ENCODE measurements at regions not wholly inside any gene's neighbourhood (a gene's known extent, or its start where the extent isn't known, plus 50 kb on each side); places are given as distances from the start of the nearest gene placed in this dataset.

DNA sequence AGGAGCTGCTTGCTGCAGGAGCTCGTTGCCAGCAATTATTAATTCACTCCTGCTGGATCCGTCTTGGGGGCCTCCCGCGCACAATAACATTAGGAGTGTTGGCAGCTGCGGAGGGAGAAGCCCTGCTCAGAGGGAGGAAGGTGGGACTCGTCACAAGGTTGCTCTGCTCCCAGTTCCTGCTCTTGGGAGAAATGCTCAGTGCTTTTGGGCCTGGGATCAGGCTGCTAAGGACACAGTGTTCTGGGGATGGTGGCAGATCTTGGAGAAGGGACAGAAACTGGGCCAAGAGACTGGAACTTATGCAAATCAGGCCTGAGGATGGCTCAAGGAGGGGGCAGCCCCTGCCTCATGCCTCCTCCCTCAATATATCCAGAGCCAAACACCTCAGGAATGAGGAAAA, 78.9 kb upstream of the OLFM4 start:
- peak overlapping the region; percentile 75 for H3K27ac ChIP-seq
- H3K36me3 ChIP-seq, result no peaks in the 10 kb centered on the region
- H3K9me3 ChIP-seq, result no peaks in the 10 kb centered on the region
- peak in 1 of 3 donors; percentile 26 for TF ChIP-seq POLR2AphosphoS5 (IDR thresholded peaks at IDR 0.05)
- no peak for TF ChIP-seq CTCF (IDR thresholded peaks at IDR 0.05)
- H3K4me3 ChIP-seq, result no peak overlapping the region
- no peaks in the 10 kb centered on the region for H3K27me3 ChIP-seq
- peak in 1 of 2 donors; percentile 66 for DNase-seq (ENCODE audit: low spot score in 2 of 2)
- H3K4me1 ChIP-seq, result peaks cover 0 to 5% of the 10 kb centered on the region in 2 donors
- intact Hi-C loops (cut with DNase I; ENCODE audit: low total_unique reads), result no loop called here

DNA sequence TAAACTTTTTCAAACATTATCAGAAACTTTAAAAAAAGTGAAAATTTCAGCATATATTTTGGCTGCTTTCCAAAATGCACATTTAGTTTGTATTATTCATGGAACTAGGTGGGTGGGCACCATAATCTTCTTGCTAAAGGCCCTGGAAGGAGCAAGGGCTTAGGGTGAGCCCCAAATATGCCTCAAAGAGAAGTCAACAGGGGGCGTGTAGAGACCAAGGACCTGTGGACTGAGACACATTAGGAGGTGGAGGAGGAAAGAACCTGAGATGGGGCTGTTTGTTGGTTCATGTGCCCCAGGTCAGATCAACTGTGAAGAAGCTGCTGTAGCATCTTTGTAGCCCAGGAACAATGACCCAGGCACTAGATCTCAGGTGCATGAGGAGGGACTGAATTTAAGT, 79.6 kb upstream of the OLFM4 start:
- intact Hi-C loops (cut with DNase I; ENCODE audit: low total_unique reads), result no loop called here
- Histone ChIP-seq H3K9me3 (no peaks in the 10 kb centered on the region), H3K27me3 (no peaks in the 10 kb centered on the region), H3K27ac (peak overlapping the region; percentile 75), H3K36me3 (no peaks in the 10 kb centered on the region), H3K4me1 (peaks cover 0 to 5% of the 10 kb centered on the region in 2 donors), H3K4me3 (no peak overlapping the region)
- TF ChIP-seq POLR2AphosphoS5 (IDR thresholded peaks at IDR 0.05) (no peak), POLR2A (IDR thresholded peaks at IDR 0.05) (no peak), CTCF (IDR thresholded peaks at IDR 0.05) (no peak)
- no peak for DNase-seq (ENCODE audit: low spot score in 2 of 2)

GRCh38 chr13:52947921-52948373, 80.7 kb upstream of the OLFM4 start:
- intact Hi-C loops (cut with DNase I; ENCODE audit: low total_unique reads), result no loop called here
- Histone ChIP-seq H3K9me3 (no peaks in the 10 kb centered on the region), H3K4me1 (peaks cover 0 to 5% of the 10 kb centered on the region in 2 donors), H3K4me3 (no peak overlapping the region), H3K36me3 (no peaks in the 10 kb centered on the region), H3K27me3 (no peaks in the 10 kb centered on the region), H3K27ac (no peak overlapping the region)
- no peak for TF ChIP-seq CTCF (IDR thresholded peaks at IDR 0.05)
- TF ChIP-seq POLR2AphosphoS5 (IDR thresholded peaks at IDR 0.05), result no peak
- TF ChIP-seq POLR2A (IDR thresholded peaks at IDR 0.05), result no peak
- no peak for DNase-seq (ENCODE audit: low spot score in 2 of 2)

- Histone ChIP-seq H3K36me3 (no peaks in the 10 kb centered on the region), H3K4me1 (peaks cover 0 to 5% of the 10 kb centered on the region in 2 donors), H3K27me3 (no peaks in the 10 kb centered on the region), H3K4me3 (no peak overlapping the region), H3K27ac (no peak overlapping the region), H3K9me3 (no peaks in the 10 kb centered on the region)
- intact Hi-C loops (cut with DNase I; ENCODE audit: low total_unique reads), result no loop called here
- DNase-seq (ENCODE audit: low spot score in 2 of 2), result no peak
- TF ChIP-seq POLR2AphosphoS5 (IDR thresholded peaks at IDR 0.05) (no peak), POLR2A (IDR thresholded peaks at IDR 0.05) (no peak), CTCF (IDR thresholded peaks at IDR 0.05) (no peak)
These were observed 83.3 kb upstream of the OLFM4 start for GRCh38 chr13:52945348-52945747.

DNA sequence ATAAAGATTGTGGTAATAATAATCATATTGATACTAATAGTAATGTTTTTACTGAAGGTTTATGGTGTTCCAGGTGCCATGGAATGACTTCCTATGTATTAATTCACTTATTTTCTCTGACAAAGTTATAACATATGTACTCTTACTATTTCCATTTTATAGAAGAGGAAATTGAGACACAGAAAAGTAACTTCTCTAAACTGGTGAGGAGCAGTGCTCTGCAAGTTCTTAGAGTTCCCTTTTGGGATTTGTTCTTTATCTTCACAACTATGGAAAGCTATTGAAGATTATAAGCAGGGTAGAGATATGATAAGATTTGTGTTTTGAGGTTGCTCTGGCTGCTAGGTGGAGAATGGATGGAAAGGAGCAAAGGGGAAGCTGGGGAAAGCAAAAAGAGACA, 83.9 kb upstream of the OLFM4 start:
- no peaks in the 10 kb centered on the region for H3K9me3 ChIP-seq
- no peak for DNase-seq (ENCODE audit: low spot score in 2 of 2)
- H3K27ac ChIP-seq, result no peak overlapping the region
- no peaks in the 10 kb centered on the region for H3K27me3 ChIP-seq
- no peak overlapping the region for H3K4me3 ChIP-seq
- no peaks in the 10 kb centered on the region for H3K36me3 ChIP-seq
- intact Hi-C loops (cut with DNase I; ENCODE audit: low total_unique reads), result no loop called here
- peaks cover 0 to 2% of the 10 kb centered on the region in 2 donors for H3K4me1 ChIP-seq
- TF ChIP-seq CTCF (IDR thresholded peaks at IDR 0.05), result no peak
- no peak for TF ChIP-seq POLR2AphosphoS5 (IDR thresholded peaks at IDR 0.05)
- no peak for TF ChIP-seq POLR2A (IDR thresholded peaks at IDR 0.05)
